HG03108 (cell line): ENCODE measurements at regions not wholly inside any gene's neighbourhood (a gene's known extent, or its start where the extent isn't known, plus 50 kb on each side); places are given as distances from the start of the nearest gene placed in this dataset.

Experiments
- ATAC-seq: cut with Tn5 transposase; IDR thresholded peaks from one replicate; pipeline ENCODE4 v1.9.1; 2021; ENCODE audit warnings: moderate library complexity; ENCODE audit not compliant: unreplicated experiment

DNA sequence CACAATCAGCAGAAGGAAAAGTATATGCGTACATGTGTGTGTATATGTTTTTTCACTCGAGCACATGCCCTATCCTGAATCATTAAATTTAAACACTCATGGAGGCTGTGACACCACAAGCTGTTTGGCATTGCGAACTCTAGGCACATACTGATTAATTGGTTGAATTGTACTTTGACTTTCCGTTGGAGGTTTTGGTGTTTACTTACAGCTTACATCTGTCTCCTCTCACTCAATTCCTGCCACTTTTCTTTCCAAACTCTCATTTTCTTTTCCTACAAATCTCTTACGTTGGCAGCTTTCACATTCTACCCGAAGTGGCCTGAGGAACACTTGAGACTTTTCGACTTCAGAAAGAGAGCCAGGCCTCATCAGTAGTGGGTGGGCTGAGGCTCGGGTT, 434.1 kb upstream of the SEMA6D start:
- no peak for ATAC-seq

GRCh38 chr15:47288794-47289193, 428.5 kb upstream of the SEMA6D start:
- no peak for ATAC-seq

- ATAC-seq, result no peak
Measured at GRCh38 chr15:47289656-47290055, 427.6 kb upstream of the SEMA6D start.

DNA sequence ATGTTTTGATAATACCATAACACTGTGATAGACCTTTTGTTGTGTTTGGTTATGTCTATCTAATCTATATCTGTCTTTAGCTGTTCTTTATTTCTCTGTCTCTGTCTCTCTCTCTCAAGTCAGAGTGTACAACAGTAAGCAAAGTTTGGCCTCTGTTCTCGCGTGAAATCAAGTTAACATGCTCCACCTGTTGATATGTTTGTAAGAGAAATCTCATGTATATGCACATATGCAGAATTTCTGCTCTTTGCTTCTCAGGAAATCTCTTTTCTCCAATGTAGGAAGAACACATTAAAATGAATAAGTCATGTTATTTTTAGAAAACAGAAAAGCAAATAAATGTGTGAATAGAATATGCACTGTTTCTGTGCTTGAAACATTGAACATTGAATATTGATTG, 425.5 kb upstream of the SEMA6D start:
- no peak for ATAC-seq

GRCh38 chr15:47292638-47293190, 424.6 kb upstream of the SEMA6D start:
- ATAC-seq, result no peak

DNA sequence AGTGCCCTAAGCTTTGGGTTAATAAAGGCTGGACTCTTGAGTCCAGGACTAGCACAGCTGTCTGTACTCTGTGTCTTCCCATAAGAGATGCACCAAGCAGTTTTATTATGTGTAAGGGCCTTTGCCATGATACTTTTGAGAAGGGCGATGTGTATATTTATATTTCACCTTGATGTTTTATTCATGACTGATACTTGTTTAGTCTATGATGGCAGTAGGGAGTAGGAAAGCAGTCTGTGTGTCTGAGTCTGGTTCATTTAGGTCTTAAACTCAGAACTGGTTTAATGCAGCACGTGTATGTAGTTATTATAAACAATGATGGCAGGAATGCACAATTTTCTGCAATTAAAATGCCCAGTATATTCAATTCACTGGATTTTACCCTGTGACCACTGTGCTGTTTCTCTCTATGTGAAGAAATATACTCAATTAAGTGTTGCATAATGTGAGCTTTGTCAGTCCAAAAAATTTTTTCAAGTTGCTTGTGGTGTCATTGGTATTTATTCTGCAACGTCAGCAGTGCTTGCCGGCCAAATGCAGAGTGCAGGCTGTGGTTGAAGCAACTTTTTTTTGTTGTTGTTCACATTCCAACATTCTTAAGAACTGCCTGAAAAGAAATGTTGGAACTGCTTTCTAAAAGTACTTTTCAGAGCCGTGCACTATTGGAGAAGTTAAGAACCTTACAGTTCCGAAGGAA, 423.7 kb upstream of the SEMA6D start:
- no peak for ATAC-seq

- no peak for ATAC-seq
Measured at GRCh38 chr15:47294765-47295259, 422.5 kb upstream of the SEMA6D start.

DNA sequence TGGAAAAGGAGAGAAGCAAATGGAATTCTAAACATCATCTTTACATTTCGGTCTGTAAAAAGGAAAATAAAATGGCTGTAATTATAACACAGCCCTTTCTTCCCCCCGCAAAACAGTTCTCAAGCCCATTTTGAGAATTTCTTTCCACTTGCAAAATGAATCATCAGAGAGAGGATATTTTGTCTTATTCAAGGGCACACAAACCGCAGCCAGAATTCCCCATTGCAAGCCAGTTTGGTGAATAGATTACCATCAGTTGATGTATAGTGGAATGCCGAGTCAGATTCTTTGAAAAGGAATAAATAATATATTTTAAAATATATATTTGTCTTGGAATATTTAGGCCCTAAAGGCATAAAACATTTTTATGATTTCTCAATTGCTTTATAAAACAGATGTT, 420.4 kb upstream of the SEMA6D start:
- no peak for ATAC-seq

- no peak for ATAC-seq
Measured at GRCh38 chr15:47299846-47300434, 417.4 kb upstream of the SEMA6D start.

GRCh38 chr15:47300596-47300995, 416.7 kb upstream of the SEMA6D start:
- no peak for ATAC-seq

DNA sequence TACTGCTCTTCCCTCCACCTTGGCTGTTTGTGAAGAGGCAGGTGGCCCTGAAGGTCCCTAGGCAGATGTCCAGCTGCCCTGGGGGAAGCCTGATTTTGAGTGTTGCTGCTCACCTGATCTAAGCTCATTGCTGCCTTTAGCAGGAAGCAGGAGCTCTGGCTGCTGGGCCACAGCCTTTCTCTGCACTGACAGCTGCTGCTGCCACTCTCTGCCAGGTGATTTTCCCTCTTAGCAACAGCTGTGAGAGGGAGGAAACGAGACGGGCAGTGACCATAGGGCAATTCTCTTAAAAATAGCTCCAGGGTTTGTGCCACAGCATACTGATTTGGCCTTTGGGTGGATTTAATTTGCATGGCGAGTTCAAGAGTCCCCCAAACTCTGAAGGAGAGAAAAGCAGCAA, 415.8 kb upstream of the SEMA6D start:
- ATAC-seq, result no peak

- ATAC-seq, result no peak
Measured at GRCh38 chr15:47304656-47305055, 412.6 kb upstream of the SEMA6D start.

DNA sequence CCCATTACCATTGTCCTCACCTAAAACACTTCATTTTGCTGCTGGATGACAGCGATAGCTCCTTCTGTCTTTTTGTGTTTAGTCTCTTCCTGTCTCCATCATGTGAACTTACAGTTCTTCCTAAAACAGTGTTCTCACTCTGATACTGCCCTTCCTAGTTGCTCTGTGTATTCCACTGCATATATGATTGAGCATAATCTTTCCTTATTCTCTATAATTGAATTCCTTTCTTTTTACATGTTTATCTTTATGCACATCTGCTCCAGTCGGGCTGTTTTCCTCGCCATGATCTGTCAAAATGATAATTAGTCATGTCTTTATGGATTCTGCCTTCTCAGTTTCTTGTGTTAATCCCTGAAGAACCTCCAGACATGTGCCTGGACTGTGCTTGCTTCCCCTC, 405.1 kb upstream of the SEMA6D start:
- ATAC-seq, result no peak

DNA sequence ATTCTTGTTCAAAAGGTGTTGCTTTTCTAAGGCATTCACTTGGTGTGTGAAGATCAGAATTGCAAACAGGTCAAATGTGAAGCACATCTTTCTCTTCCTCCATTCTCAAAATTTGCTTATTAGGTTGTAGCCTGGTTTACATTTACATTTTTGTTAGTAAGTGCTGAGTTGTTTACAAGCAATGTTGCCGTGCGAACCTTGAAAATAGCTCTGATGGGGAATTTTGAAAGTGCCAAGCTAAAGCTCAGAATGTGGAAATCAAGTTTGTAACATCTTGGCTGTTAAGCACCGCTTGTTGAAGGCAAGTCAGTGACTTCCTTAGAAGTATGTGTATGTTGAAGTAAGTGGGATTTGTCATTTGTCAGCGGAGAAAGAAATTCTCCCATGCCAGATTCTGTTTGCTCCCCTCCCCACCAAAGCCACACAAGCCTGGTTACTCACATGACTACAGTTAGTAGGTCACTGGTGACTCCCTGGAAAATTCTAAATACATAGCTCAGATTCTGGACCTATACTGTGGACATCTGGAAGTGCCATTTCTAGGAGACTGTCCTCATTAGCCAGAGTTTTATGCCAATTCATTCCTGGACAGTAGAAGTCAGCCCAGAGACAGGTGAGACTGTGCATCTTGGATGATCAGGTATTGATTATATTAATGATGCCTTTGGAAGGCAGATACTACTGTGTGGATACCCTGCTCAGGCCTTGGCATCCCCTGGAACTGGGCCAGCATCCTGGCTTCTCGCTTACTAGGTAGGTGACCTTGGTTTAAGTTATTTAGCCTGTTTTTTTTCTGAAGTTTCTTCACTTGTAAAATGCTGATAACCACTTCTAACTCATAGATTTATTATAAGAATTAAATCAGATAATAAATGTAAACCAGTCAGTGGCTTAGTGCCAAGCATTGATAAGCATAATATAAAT, 390.6 kb upstream of the SEMA6D start:
- ATAC-seq, result no peak

- no peak for ATAC-seq
Measured at GRCh38 chr15:47331829-47332393, 385.4 kb upstream of the SEMA6D start.

DNA sequence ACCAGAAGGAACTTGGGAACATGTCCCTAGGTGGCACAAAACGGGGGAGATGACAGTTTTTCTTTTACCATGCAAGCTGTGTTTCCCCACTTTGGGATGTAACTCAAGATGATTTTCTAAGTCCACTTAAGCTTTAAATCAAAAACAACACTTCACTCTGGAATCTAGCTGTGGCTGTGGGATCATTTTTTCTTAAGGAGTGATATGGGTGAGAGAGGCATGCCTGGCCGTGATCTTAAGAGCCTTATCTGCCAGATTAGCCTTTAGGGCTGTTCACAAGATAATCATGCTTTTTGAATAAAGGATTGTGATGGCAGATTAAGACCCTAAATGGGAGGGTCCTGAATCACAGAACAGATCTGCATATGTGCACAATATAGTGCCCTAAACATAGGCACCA, 384.8 kb upstream of the SEMA6D start:
- no peak for ATAC-seq

DNA sequence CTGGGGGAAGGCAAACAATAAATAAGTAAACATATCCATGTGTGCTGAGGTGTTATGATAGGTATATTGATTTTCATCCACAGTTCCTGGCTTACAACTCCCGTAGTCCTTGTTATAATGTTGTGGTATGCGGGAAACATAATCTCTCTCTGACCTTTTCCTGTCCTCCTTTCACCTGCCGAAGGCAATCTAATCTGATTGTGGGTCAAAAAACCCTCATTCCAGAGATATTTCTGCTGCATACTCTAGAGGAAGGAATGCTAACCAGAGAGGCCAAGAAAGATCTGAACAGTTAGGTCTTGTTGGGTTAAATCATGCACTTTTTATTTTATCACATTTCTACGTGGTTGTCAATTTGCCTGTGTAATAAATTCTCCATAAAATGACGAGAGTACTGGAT, 383.6 kb upstream of the SEMA6D start:
- ATAC-seq, result no peak

DNA sequence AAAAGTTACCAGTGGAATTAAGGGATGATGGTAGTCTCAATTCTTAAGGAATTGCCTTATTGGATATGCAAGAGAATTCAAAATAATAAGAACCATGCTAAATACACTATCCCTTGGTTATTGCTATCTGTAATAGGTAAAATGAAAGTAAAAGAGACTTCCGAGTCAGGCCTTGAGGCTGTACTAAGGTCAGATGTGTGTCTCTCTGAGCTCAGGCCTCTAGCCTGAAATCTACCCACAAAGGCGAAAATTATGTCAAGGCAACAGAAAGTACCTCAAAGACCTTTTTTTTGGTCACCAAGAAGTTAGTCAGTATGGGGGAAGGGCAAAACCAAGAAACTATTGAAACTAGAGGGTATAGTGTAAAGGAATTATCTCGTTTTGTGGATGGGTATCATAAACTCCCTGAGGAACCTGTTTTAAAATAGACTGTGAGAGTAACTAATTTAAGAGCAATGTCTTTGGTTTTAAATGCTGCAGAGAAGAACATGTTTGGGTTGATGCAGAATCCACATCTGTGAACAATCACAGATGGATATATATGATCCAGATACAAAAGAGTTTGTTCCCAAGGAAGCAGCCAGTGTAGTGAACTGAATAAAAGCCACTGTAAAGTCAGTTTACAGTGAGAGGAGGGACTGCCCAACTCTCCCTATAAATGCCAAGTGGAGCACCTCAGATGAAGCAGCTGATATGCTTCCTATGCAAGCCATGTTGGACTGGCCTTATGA, 382.3 kb upstream of the SEMA6D start:
- ATAC-seq, result no peak

GRCh38 chr15:47337106-47337505, 380.2 kb upstream of the SEMA6D start:
- ATAC-seq, result no peak

DNA sequence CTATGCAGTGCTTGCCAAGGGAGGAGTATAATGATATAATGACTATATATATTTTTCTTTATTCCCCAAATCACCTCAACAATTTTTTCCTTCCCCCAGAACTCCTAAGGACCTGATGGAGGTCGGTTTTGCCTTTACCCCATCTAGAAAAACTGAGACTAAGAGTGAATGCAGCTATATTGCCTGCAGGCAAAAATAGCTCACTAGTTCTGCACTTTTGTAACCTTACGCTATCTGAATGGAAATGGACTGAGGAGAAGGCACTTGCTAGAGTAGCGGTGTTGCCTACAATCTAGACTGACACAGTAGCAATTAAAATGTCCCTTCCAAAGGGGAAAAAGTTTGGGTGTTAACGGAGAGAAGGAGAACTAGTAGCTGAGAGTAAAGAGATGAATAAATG, 379.5 kb upstream of the SEMA6D start:
- no peak for ATAC-seq
